HG03095 (cell line): ENCODE measurements at regions not wholly inside any gene's neighbourhood (a gene's known extent, or its start where the extent isn't known, plus 50 kb on each side); places are given as distances from the start of the nearest gene placed in this dataset.

Experiments
- ATAC-seq: cut with Tn5 transposase; IDR thresholded peaks from one replicate; pipeline ENCODE4 v1.9.1; 2021; ENCODE audit warnings: moderate library complexity; ENCODE audit not compliant: unreplicated experiment

DNA sequence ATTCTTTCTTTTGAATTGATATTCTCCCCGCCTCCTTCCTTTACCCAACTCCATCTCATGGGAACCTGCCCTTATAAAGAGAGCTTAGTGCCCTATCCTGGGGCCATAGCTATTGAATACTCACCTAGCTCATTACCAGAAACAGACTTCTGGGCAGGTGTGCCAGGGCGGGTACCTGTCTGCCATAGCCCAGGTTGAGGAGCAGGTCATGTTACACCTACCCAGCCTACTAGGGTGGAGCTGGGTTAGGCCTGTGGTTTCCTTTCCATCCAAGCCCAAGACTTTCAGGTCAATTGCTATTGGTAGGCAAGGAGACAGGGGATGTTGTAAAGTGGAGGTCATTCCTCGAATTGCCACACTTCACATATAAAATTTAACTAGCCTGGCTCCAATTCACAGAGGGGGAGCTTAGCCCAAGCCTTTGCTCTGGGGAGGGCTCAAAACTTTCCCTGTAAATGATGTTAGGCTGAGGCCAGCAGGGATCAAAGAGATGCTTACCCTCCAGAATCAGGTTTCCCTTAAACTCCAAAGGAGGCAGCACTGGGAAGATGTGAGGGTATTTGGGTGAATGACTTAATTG lies 87.1 kb upstream of the IPO9 start:
- ATAC-seq = no peak

DNA sequence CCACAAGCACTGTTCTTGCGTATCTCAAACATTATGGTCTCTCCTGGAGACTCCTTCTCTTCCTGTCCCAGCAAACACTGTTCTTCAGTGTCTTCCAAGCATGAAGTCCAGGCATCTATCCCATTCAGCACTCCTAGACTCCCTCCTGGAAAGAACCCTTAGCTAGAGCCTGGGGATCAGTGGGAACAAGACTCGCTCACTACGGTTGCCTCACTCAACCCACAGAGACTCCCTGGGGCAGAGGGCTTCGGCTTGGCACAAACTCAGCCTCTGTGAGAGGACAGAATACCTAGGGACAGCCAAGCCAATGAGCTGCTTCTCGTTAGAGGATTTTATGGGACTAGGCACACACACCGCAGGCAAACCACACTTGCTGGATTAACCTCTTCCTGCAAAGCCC lies 86.5 kb upstream of the IPO9 start:
- ATAC-seq = no peak

DNA sequence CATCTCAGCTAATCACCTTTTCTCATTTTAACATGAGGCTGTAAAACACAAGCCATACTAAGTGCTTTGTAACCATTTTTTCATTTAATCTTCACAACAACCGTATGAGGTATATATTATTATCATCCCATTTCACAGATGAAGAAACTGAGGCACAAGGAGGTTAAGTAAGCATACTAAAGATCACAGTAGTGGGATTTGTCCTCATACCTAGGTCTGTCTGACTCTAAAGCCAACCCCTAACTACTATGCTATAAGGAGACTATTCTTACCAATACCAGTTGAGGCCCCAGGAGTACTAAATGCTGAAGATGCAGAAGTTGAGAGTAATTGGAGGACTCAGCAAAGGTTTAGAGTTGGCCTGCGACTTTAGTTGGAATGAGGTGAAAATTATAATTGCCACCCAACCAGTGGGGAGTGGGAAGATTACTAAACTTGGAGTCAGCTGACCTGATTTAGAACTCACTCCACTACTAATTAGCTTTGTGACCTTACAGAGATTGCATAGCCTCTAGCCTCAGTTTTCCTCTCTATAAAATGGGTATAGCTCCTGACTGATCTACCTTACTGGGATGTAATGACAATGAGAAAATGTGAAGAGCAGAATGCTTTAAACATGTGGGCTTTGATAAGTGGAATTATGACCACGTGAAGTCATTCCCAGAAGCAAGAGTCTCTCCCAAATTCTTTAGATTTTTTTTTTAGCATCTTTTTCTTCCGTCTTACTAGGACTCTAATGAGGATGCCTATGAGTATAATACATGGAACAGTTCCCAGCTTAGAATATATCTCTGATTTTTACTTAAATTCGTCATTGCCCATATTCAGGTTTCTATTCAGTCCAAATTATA lies 85.8 kb upstream of the IPO9 start:
- no peak for ATAC-seq

DNA sequence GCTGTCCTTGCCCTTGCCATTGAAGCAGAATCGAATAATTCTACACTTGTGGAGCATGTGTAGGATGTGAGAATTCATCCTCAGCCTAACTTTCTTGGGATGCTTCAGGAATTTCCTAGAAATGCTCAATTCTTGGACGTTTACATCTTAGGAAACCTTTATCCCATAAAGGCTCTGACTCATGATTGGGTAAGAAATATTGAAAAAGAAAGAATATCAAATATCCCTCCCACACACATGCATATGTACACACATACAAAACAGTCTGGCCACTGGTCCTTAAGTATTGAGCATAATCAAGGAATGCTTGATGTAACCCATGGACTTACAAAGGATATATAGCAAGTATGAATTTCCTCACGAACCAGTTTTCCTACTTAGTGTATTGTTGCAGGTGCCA lies 83.9 kb upstream of the IPO9 start:
- ATAC-seq = no peak

GRCh38 chr1:201746156-201746555 lies 82.8 kb upstream of the IPO9 start:
- ATAC-seq = no peak

GRCh38 chr1:201747261-201747660 lies 81.7 kb upstream of the IPO9 start:
- ATAC-seq = no peak

GRCh38 chr1:201748335-201748734 lies 80.6 kb upstream of the IPO9 start:
- ATAC-seq = no peak

- ATAC-seq = no peak
Measured at GRCh38 chr1:201749059-201749690, 79.8 kb upstream of the IPO9 start.

DNA sequence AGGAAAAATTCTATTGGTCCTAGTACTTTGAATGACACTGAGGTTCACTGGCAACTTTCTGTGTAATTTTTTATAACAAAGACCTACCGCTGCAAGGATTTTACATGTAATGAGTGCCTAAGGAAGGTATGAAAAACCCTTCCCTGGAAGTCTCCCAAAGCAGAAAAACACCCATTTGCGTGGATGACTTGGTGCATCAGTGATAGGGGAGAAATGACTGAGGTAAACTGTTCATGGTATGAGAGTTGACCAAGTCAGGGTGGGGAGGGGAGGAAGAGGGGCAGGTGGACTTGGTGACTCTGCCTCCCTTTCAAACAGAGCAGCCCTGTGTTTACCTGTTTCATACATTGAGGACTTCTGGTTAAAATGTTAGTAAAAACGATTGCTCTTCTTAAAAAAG lies 78.8 kb upstream of the IPO9 start:
- ATAC-seq = no peak

DNA sequence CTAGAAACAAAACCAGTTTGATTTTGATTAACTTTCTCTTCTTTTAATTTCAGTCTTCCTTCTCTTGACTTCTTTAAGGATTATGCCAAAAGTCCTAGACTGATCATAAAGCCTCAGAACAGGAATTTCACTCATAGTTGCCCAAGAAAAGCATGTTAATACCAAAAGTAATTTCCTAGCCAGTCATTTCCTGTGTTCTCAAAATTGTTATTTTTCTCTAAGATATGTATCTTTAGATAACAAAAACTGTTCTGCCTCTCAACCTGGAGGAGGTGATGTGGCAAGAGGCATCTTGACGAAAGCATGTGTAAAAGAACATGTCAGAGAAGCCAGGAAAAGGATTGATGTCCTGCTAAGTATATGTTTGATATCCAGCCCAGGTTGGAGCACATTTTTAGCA lies 78.0 kb upstream of the IPO9 start:
- no peak for ATAC-seq

GRCh38 chr1:201751872-201752271 lies 77.1 kb upstream of the IPO9 start:
- no peak for ATAC-seq

DNA sequence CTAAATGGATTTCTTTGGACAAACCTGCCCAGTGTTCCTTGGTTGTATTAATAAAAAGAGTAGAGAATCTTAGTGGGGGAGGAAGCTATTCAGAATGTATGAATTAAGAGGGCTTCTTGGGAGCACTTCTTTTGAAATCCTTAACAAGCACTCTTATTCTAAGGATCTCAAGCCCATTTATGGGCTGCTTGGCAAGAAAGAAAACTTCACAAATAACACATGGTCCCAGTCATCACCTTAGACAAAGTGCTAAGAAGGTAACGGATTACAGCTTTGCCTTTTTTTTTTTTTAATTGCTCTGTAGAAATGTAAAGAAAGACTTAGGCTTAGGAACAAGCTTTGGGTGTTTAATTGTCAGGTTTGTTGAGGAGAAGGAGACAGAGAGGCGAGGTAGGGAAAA lies 76.6 kb upstream of the IPO9 start:
- no peak for ATAC-seq

- ATAC-seq = no peak
Measured at GRCh38 chr1:201753492-201753891, 75.5 kb upstream of the IPO9 start.

DNA sequence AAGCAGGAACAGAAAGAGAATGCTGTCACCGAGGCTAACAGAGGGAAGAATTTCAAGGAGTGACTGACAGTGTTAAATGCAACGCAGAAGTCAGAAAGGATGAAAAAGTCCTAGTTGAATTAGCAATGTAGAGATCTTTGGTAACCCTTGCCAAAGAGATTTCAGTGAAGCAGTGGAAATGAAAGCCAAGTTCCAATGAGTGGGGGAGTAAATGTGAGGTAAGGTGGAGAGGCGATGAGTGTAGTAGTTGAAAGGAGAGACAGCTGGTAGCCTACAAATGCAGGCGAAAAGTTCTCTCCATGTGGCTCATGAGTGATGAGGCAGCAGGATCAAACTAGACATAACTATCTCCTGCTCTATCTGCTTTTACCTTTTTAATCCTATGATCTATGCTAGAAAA lies 74.6 kb upstream of the IPO9 start:
- no peak for ATAC-seq

DNA sequence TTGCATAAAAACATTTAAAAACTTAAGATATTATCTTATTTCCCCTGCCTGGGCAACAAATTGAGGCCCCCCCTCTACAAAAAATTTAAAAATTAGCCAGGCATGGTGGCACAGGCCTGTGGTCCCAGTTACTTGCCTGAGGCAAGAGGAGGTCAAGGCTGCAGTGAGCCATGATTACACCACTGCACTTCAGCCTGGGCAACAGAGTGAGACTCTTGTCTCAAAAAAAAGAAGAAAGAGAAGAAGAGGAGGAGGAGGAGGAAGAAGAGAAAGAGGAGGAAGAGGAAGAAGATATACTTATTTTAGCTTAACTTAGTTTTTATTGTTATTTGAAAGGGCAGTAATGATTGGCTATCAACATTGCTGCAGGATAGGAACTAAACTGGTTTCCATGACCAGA lies 73.8 kb upstream of the IPO9 start:
- ATAC-seq = no peak

- no peak for ATAC-seq
Measured at GRCh38 chr1:201756406-201756805, 72.6 kb upstream of the IPO9 start.

- no peak for ATAC-seq
Measured at GRCh38 chr1:201758499-201759050, 70.4 kb upstream of the IPO9 start.

DNA sequence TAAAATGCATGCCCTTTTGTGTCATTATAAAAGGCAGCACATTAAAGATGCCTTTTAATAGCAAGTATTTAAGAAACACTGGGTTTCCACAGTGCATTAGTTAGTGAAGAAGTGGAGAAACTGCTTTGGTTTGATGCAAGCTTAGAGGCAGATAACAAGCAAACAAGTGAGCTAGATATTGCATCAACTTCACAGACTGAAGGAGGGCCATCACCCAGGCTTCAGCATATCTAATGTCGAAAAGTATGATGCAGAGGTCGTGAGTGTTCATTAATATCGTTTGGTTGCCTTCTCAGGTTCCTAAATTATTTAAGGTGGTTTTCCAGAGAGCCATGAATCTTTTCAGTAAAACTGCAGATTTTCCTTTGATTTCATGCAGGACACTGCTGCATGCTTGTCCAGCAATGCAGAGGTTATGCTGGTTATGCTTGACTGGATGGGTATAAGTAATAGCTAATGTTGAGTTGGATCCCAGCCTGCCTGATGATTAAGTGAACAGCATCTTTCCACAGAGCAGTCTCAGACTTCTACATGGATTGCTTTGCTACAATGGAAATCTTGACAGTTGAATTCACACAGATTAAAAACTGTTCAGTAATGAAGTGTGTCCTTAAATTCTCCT lies 69.7 kb upstream of the IPO9 start:
- ATAC-seq = no peak

GRCh38 chr1:201760516-201760915 lies 68.4 kb upstream of the IPO9 start:
- no peak for ATAC-seq

DNA sequence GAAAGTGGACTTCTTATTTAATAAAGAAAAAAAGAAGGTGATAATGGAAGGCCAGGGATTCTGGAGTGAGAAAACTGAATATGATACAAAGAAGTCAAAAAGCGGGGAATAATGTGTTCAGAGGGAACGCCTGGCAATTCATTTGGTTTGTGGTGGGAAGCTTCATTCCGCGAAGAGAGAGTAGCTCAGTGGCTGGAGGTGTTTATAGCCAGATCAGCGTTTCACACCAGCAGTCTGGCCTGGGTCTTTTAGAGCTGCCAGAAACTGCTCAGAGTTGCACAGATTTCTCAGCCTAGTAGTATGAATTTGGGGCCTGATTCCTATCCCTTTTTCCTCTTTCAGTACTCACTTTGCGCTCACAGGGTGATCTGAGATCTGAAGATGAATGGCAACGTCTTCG lies 67.8 kb upstream of the IPO9 start:
- no peak for ATAC-seq

- no peak for ATAC-seq
Measured at GRCh38 chr1:201761871-201762270, 67.1 kb upstream of the IPO9 start.

DNA sequence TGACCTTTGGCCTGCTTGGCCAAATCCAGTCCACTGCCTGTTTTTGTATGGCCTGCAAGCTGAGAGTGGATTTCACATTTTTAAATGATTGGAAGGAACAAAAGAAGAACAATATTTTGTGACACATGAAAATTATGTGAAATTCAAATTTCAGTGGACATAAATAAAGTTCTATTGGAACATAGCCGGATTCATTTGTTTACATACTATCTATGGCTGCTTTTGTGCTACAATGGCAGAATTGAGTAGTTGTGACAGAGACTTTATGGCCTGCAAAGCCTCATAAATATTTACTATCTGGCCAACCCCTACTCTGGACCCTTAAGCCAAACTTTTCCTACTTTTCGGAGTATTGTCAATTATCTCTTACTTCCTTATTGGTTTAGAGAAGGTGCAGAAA lies 66.6 kb upstream of the IPO9 start:
- ATAC-seq = no peak
